Osteoblast (primary cell): ENCODE measurements at regions not wholly inside any gene's neighbourhood (a gene's known extent, or its start where the extent isn't known, plus 50 kb on each side); places are given as distances from the start of the nearest gene placed in this dataset.

Source experiments
- DNase-seq: peaks from one replicate; pipeline ENCODE4 v3.0.0; 2011; ENCODE audit warnings: low spot score, mixed read lengths; ENCODE audit not compliant: insufficient read length; ENCODE audit errors: missing footprints
- H2AFZ ChIP-seq: 2 replicates; pipeline ENCODE4 v1.6.0; 2011; ENCODE audit warnings: mild to moderate bottlenecking, low read length
- H3K27ac ChIP-seq: 2 replicates; pipeline ENCODE4 v1.5.1; 2011; ENCODE audit warnings: mild to moderate bottlenecking, low read depth, low read length, moderate library complexity
- H3K27me3 ChIP-seq: 2 replicates; pipeline ENCODE4 v1.6.0; 2012; ENCODE audit warnings: mild to moderate bottlenecking, control low read depth, inconsistent platforms, low read length, moderate library complexity; ENCODE audit not compliant: insufficient read depth
- H3K36me3 ChIP-seq: 2 replicates; pipeline ENCODE4 v1.5.1; 2011; ENCODE audit warnings: mild to moderate bottlenecking, low read length, control low read depth, moderate library complexity; ENCODE audit not compliant: insufficient read depth
- H3K4me1 ChIP-seq: 2 replicates; pipeline ENCODE4 v1.5.1; 2011; ENCODE audit warnings: mild to moderate bottlenecking, low read length, control low read depth, moderate library complexity; ENCODE audit not compliant: insufficient read depth
- H3K4me2 ChIP-seq: 2 replicates; pipeline ENCODE4 v1.6.0; 2011; ENCODE audit warnings: mild to moderate bottlenecking, low read length; ENCODE audit not compliant: insufficient read depth
- H3K4me3 ChIP-seq: fragments of 200-600 bp; sonication (generic); 3 replicates; pipeline ENCODE4 v1.5.1; 2012; ENCODE audit warnings: mild to moderate bottlenecking, low read length, inconsistent platforms; ENCODE audit not compliant: insufficient read depth
- H3K79me2 ChIP-seq: 2 replicates; pipeline ENCODE4 v1.6.0; 2012; ENCODE audit warnings: mild to moderate bottlenecking, low read length, control low read depth, inconsistent platforms; ENCODE audit not compliant: insufficient read depth
- H3K9me3 ChIP-seq: 2 replicates; pipeline ENCODE4 v1.5.1; 2011; ENCODE audit warnings: low read depth, low read length, control low read depth
- H4K20me1 ChIP-seq: 2 replicates; pipeline ENCODE4 v1.6.0; 2012; ENCODE audit warnings: mild to moderate bottlenecking, low read length, control low read depth; ENCODE audit not compliant: insufficient read depth
- TF ChIP-seq, protein P1 (sequence below): IDR thresholded peaks from 2 replicates; pipeline ENCODE4 v1.5.1; 2011; ENCODE audit warnings: mild to moderate bottlenecking, low read depth, low read length, moderate library complexity; ENCODE audit errors: extremely low read depth

DNA sequence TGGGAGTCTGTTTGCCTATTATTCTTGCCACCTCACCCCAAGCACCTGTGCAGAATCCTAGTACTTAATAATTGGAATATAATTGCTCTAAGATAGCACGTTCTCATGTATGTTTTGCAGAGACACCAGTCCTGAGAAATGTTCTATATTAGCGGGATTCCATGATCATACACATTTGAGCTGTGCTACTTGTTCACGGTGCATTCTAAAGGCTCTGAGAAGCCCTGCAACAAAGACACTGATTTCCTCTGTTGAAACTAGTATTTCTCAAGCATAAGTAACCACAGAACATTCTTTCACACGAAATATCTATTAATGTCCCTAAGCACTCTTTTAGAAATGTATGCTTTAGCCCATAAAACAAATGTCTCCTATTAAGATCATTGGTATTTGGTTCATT, 109.4 kb downstream of the BARHL2 start:
- H4K20me1 ChIP-seq: no peaks in the 10 kb centered on the region
- DNase-seq: no peak
- no peak overlapping the region for H2AFZ ChIP-seq
- H3K27ac ChIP-seq: no peak overlapping the region
- H3K9me3 ChIP-seq: no peaks in the 10 kb centered on the region
- H3K4me3 ChIP-seq: no peak overlapping the region
- H3K36me3 ChIP-seq: no peaks in the 10 kb centered on the region
- no peak overlapping the region for H3K4me2 ChIP-seq
- H3K4me1 ChIP-seq: no peaks in the 10 kb centered on the region
- no peaks in the 10 kb centered on the region for H3K27me3 ChIP-seq
- no peaks in the 10 kb centered on the region for H3K79me2 ChIP-seq
- TF ChIP-seq, protein P1, sequence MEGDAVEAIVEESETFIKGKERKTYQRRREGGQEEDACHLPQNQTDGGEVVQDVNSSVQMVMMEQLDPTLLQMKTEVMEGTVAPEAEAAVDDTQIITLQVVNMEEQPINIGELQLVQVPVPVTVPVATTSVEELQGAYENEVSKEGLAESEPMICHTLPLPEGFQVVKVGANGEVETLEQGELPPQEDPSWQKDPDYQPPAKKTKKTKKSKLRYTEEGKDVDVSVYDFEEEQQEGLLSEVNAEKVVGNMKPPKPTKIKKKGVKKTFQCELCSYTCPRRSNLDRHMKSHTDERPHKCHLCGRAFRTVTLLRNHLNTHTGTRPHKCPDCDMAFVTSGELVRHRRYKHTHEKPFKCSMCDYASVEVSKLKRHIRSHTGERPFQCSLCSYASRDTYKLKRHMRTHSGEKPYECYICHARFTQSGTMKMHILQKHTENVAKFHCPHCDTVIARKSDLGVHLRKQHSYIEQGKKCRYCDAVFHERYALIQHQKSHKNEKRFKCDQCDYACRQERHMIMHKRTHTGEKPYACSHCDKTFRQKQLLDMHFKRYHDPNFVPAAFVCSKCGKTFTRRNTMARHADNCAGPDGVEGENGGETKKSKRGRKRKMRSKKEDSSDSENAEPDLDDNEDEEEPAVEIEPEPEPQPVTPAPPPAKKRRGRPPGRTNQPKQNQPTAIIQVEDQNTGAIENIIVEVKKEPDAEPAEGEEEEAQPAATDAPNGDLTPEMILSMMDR: no peak

DNA sequence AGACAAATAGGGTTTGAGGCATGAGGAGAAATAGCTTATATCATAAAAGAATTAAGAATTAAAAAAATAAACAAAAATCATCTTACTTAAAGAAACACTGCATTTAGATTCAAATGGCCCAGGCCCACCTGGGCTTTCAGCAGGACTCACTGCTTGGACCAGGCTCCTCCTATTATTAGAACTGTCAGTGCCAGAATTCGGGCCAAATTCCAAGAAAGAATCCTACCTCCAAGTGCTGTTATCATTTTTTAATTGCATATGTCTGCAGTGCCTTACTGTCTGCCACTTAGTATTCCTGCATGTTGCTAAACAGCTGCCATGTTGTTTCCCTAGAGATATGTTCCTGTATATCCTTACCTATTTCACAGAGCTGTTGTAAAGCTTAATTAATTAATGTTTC, 112.0 kb downstream of the BARHL2 start:
- H2AFZ ChIP-seq: no peak overlapping the region
- no peak overlapping the region for H3K27ac ChIP-seq
- H3K79me2 ChIP-seq: no peaks in the 10 kb centered on the region
- no peak overlapping the region for H3K4me2 ChIP-seq
- no peaks in the 10 kb centered on the region for H3K36me3 ChIP-seq
- TF ChIP-seq, protein P1: no peak
- H3K9me3 ChIP-seq: no peaks in the 10 kb centered on the region
- H3K4me1 ChIP-seq: no peaks in the 10 kb centered on the region
- no peaks in the 10 kb centered on the region for H4K20me1 ChIP-seq
- no peak overlapping the region for H3K4me3 ChIP-seq
- H3K27me3 ChIP-seq: no peaks in the 10 kb centered on the region
- DNase-seq: no peak

DNA sequence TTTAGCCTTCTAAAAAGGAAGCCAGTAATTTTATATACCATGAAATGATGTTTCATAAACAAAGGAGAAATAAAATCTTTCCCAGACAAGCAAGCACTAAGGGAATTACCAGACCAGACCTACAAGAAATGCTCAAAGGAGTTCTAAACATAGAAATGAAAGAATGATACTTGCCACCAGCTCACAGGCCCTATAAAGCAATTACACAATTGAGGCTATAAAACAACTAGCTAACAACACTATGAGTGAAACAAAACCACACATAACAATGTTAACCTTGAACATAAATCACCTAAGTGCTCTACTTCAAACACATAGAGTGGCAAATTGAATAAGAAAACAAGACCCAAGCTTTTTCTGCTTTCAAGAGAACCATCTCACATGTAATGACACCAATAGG, 123.8 kb downstream of the BARHL2 start:
- Histone ChIP-seq H2AFZ (no peak overlapping the region), H3K4me2 (no peak overlapping the region), H3K36me3 (no peaks in the 10 kb centered on the region), H4K20me1 (no peaks in the 10 kb centered on the region), H3K4me1 (no peaks in the 10 kb centered on the region), H3K79me2 (no peaks in the 10 kb centered on the region), H3K27me3 (no peaks in the 10 kb centered on the region), H3K4me3 (no peak overlapping the region), H3K27ac (no peak overlapping the region), H3K9me3 (peaks cover 4% of the 10 kb centered on the region)
- TF ChIP-seq, protein P1: no peak
- no peak for DNase-seq

DNA sequence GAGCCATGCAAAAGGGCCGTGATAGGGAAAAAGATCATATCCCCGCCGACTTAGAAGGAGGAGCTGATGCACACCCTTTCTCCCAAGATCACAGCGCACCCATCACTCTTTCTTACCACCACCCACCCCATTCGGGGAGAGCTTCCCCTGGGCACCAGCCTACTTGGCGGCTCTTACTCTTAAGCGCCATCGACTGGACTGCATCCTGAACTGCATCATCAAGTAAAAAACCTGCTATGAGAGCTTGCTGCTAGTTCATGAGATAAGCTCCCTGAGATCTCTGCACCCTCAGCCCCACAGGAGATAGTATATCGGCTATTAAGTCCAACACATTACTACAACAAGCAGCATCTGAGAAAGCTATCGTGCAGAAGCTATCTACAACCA, 125.1 kb downstream of the BARHL2 start:
- Histone ChIP-seq H2AFZ (no peak overlapping the region), H3K27me3 (no peaks in the 10 kb centered on the region), H3K9me3 (peaks cover under 1% of the 10 kb centered on the region), H3K79me2 (no peaks in the 10 kb centered on the region), H3K4me1 (no peaks in the 10 kb centered on the region), H3K4me2 (no peak overlapping the region), H3K4me3 (no peak overlapping the region), H4K20me1 (no peaks in the 10 kb centered on the region), H3K36me3 (no peaks in the 10 kb centered on the region), H3K27ac (no peak overlapping the region)
- TF ChIP-seq, protein P1: no peak
- no peak for DNase-seq
